ENCODE measurements at regions not wholly inside any gene's neighbourhood (a gene's known extent, or its start where the extent isn't known, plus 50 kb on each side); places are given as distances from the start of the nearest gene placed in this dataset.

GRCh38 chr13:106879806-106880205, 311.9 kb upstream of the ARGLU1 start:
- POLR2A ChIA-PET (ENCODE audit: partially characterized antibody) = no interaction called here
- H3K36me3 Mint-ChIP-seq = no peaks in the 10 kb centered on the region
- no peak for DNase-seq
- H3K27ac Mint-ChIP-seq = no peak overlapping the region
- Histone ChIP-seq H3K36me3 (ENCODE audit: insufficient read depth, low read length) (no peaks in the 10 kb centered on the region), H3K4me1 (ENCODE audit: insufficient read depth, low read length) (no peaks in the 10 kb centered on the region), H3K4me3 (ENCODE audit: low read length in 2 of 2) (no peak overlapping the region), H3K27me3 (ENCODE audit: insufficient read depth, low read length) (no peaks in the 10 kb centered on the region), H3K9me3 (ENCODE audit: control insufficient read depth in 1 of 2, low read length in 2 of 2) (no peaks in the 10 kb centered on the region), H3K27ac (ENCODE audit: low read depth, low read length) (no peak overlapping the region)
- intact Hi-C loops (cut with micrococcal nuclease) = no loop called here
- peaks cover 0 to 4% (median 0%) of the 10 kb centered on the region in 8 donors for H3K9me3 Mint-ChIP-seq
- H3K4me1 Mint-ChIP-seq = no peaks in the 10 kb centered on the region
- CTCF ChIA-PET (ENCODE audit: partially characterized antibody) = no interaction called here
- H3K27me3 Mint-ChIP-seq = peaks cover 2% of the 10 kb centered on the region in 2 donors
- H3K4me3 Mint-ChIP-seq = no peak overlapping the region

GRCh38 chr13:106874323-106874722, 306.4 kb upstream of the ARGLU1 start:
- Histone ChIP-seq H3K4me1 (ENCODE audit: insufficient read depth, low read length) (no peaks in the 10 kb centered on the region), H3K27me3 (ENCODE audit: insufficient read depth, low read length) (no peaks in the 10 kb centered on the region), H3K36me3 (ENCODE audit: insufficient read depth, low read length) (no peaks in the 10 kb centered on the region), H3K4me3 (ENCODE audit: low read length in 2 of 2) (no peak overlapping the region), H3K27ac (ENCODE audit: low read depth, low read length) (no peak overlapping the region), H3K9me3 (ENCODE audit: control insufficient read depth in 1 of 2, low read length in 2 of 2) (no peaks in the 10 kb centered on the region)
- intact Hi-C loops (cut with micrococcal nuclease) = no loop called here
- H3K9me3 Mint-ChIP-seq = peaks cover 0 to 5% (median 0%) of the 10 kb centered on the region in 8 donors
- DNase-seq = no peak
- H3K4me1 Mint-ChIP-seq = no peaks in the 10 kb centered on the region
- H3K4me3 Mint-ChIP-seq = no peak overlapping the region
- ChIA-PET CTCF (ENCODE audit: partially characterized antibody) (no interaction called here), POLR2A (ENCODE audit: partially characterized antibody) (no interaction called here)
- no peaks in the 10 kb centered on the region for H3K36me3 Mint-ChIP-seq
- no peak overlapping the region for H3K27ac Mint-ChIP-seq
- H3K27me3 Mint-ChIP-seq = peaks cover 0 to 2% of the 10 kb centered on the region in 2 donors

- Histone ChIP-seq H3K4me3 (ENCODE audit: low read length in 2 of 2) (no peak overlapping the region), H3K4me1 (ENCODE audit: insufficient read depth, low read length) (no peaks in the 10 kb centered on the region), H3K9me3 (ENCODE audit: control insufficient read depth in 1 of 2, low read length in 2 of 2) (no peaks in the 10 kb centered on the region), H3K27ac (ENCODE audit: low read depth, low read length) (no peak overlapping the region), H3K36me3 (ENCODE audit: insufficient read depth, low read length) (no peaks in the 10 kb centered on the region), H3K27me3 (ENCODE audit: insufficient read depth, low read length) (no peaks in the 10 kb centered on the region)
- H3K4me3 Mint-ChIP-seq = no peak overlapping the region
- H3K9me3 Mint-ChIP-seq = peaks cover 0 to 5% (median 0%) of the 10 kb centered on the region in 8 donors
- POLR2A ChIA-PET (ENCODE audit: partially characterized antibody) = interaction anchor here (0.6 kb wide), 1 partner anchor 1125 kb away, joined by 3 read pairs; no protein-coding TSS in a partner anchor
- CTCF ChIA-PET (ENCODE audit: partially characterized antibody) = no interaction called here
- H3K36me3 Mint-ChIP-seq = no peaks in the 10 kb centered on the region
- H3K27me3 Mint-ChIP-seq = peaks cover 0 to 2% of the 10 kb centered on the region in 2 donors
- intact Hi-C loops (cut with micrococcal nuclease) = no loop called here
- H3K4me1 Mint-ChIP-seq = no peaks in the 10 kb centered on the region
- H3K27ac Mint-ChIP-seq = no peak overlapping the region
- no peak for DNase-seq
Measured at GRCh38 chr13:106873810-106874209, 305.9 kb upstream of the ARGLU1 start.

GRCh38 chr13:106867249-106867648, 299.3 kb upstream of the ARGLU1 start:
- no peaks in the 10 kb centered on the region for H3K36me3 ChIP-seq (ENCODE audit: insufficient read depth, low read length)
- H3K4me3 ChIP-seq (ENCODE audit: low read length in 2 of 2) = no peak overlapping the region
- no peaks in the 10 kb centered on the region for H3K27me3 ChIP-seq (ENCODE audit: insufficient read depth, low read length)
- no peaks in the 10 kb centered on the region for H3K4me1 ChIP-seq (ENCODE audit: insufficient read depth, low read length)
- POLR2A ChIA-PET (ENCODE audit: partially characterized antibody) = no interaction called here
- CTCF ChIA-PET (ENCODE audit: partially characterized antibody) = interaction anchor here (0.7 kb wide), 1 partner anchor 89 kb away, joined by 3 read pairs; no protein-coding TSS in a partner anchor
- H3K9me3 Mint-ChIP-seq = peaks cover 0 to 2% (median 0%) of the 10 kb centered on the region in 8 donors
- H3K27ac Mint-ChIP-seq = no peak overlapping the region
- H3K9me3 ChIP-seq (ENCODE audit: control insufficient read depth in 1 of 2, low read length in 2 of 2) = no peaks in the 10 kb centered on the region
- DNase-seq = no peak
- intact Hi-C loops (cut with micrococcal nuclease) = no loop called here
- H3K4me1 Mint-ChIP-seq = peaks cover 0 to 3% (median 0%) of the 10 kb centered on the region in 4 donors
- no peaks in the 10 kb centered on the region for H3K36me3 Mint-ChIP-seq
- H3K27me3 Mint-ChIP-seq = peaks cover 5 to 11% of the 10 kb centered on the region in 2 donors
- no peak overlapping the region for H3K27ac ChIP-seq (ENCODE audit: low read depth, low read length)
- H3K4me3 Mint-ChIP-seq = no peak overlapping the region

- no peaks in the 10 kb centered on the region for H3K36me3 ChIP-seq (ENCODE audit: insufficient read depth, low read length)
- H3K4me3 ChIP-seq (ENCODE audit: low read length in 2 of 2) = no peak overlapping the region
- no peak for DNase-seq
- H3K27me3 Mint-ChIP-seq = peaks cover 5 to 11% of the 10 kb centered on the region in 2 donors
- no peak overlapping the region for H3K4me3 Mint-ChIP-seq
- H3K9me3 ChIP-seq (ENCODE audit: control insufficient read depth in 1 of 2, low read length in 2 of 2) = no peaks in the 10 kb centered on the region
- no peak overlapping the region for H3K27ac Mint-ChIP-seq
- no peaks in the 10 kb centered on the region for H3K27me3 ChIP-seq (ENCODE audit: insufficient read depth, low read length)
- peaks cover 0 to 3% (median 0%) of the 10 kb centered on the region in 4 donors for H3K4me1 Mint-ChIP-seq
- H3K36me3 Mint-ChIP-seq = no peaks in the 10 kb centered on the region
- CTCF ChIA-PET (ENCODE audit: partially characterized antibody) = no interaction called here
- intact Hi-C loops (cut with micrococcal nuclease) = no loop called here
- peaks cover 0 to 2% (median 0%) of the 10 kb centered on the region in 8 donors for H3K9me3 Mint-ChIP-seq
- POLR2A ChIA-PET (ENCODE audit: partially characterized antibody) = no interaction called here
- no peak overlapping the region for H3K27ac ChIP-seq (ENCODE audit: low read depth, low read length)
- no peaks in the 10 kb centered on the region for H3K4me1 ChIP-seq (ENCODE audit: insufficient read depth, low read length)
Measured at GRCh38 chr13:106865716-106866440, 297.9 kb upstream of the ARGLU1 start.

GRCh38 chr13:106859533-106859904, 291.6 kb upstream of the ARGLU1 start:
- no peak for DNase-seq
- no peak overlapping the region for H3K27ac ChIP-seq (ENCODE audit: low read depth, low read length)
- H3K9me3 Mint-ChIP-seq = no peaks in the 10 kb centered on the region
- H3K36me3 Mint-ChIP-seq = no peaks in the 10 kb centered on the region
- ChIA-PET CTCF (ENCODE audit: partially characterized antibody) (no interaction called here), POLR2A (ENCODE audit: partially characterized antibody) (no interaction called here)
- no peaks in the 10 kb centered on the region for H3K27me3 Mint-ChIP-seq
- no peaks in the 10 kb centered on the region for H3K9me3 ChIP-seq (ENCODE audit: control insufficient read depth in 1 of 2, low read length in 2 of 2)
- H3K4me1 ChIP-seq (ENCODE audit: insufficient read depth, low read length) = no peaks in the 10 kb centered on the region
- no peaks in the 10 kb centered on the region for H3K4me1 Mint-ChIP-seq
- intact Hi-C loops (cut with micrococcal nuclease) = no loop called here
- no peak overlapping the region for H3K4me3 ChIP-seq (ENCODE audit: low read length in 2 of 2)
- no peaks in the 10 kb centered on the region for H3K36me3 ChIP-seq (ENCODE audit: insufficient read depth, low read length)
- no peak overlapping the region for H3K4me3 Mint-ChIP-seq
- H3K27me3 ChIP-seq (ENCODE audit: insufficient read depth, low read length) = no peaks in the 10 kb centered on the region
- no peak overlapping the region for H3K27ac Mint-ChIP-seq

- ChIA-PET POLR2A (ENCODE audit: partially characterized antibody) (no interaction called here), CTCF (ENCODE audit: partially characterized antibody) (no interaction called here)
- Mint-ChIP-seq H3K4me3 (no peak overlapping the region), H3K27ac (no peak overlapping the region), H3K27me3 (no peaks in the 10 kb centered on the region), H3K9me3 (no peaks in the 10 kb centered on the region), H3K4me1 (no peaks in the 10 kb centered on the region), H3K36me3 (no peaks in the 10 kb centered on the region)
- Histone ChIP-seq H3K27me3 (ENCODE audit: insufficient read depth, low read length) (no peaks in the 10 kb centered on the region), H3K27ac (ENCODE audit: low read depth, low read length) (no peak overlapping the region), H3K4me1 (ENCODE audit: insufficient read depth, low read length) (no peaks in the 10 kb centered on the region), H3K4me3 (ENCODE audit: low read length in 2 of 2) (no peak overlapping the region), H3K9me3 (ENCODE audit: control insufficient read depth in 1 of 2, low read length in 2 of 2) (no peaks in the 10 kb centered on the region), H3K36me3 (ENCODE audit: insufficient read depth, low read length) (no peaks in the 10 kb centered on the region)
- intact Hi-C loops (cut with micrococcal nuclease) = no loop called here
- no peak for DNase-seq
Measured at GRCh38 chr13:106858903-106859532, 291.1 kb upstream of the ARGLU1 start.

All from CD4-positive, alpha-beta memory T cell (primary cell).